Upper lobe of right lung (tissue), 1 donor: ENCODE measurements at regions not wholly inside any gene's neighbourhood (a gene's known extent, or its start where the extent isn't known, plus 50 kb on each side); places are given as distances from the start of the nearest gene placed in this dataset.

Experiments used
- ATAC-seq: fragments of 200-7000 bp; cut with Tn5 transposase; one replicate; pipeline ENCODE4 v1.9.1; 2020; ENCODE audit warnings: mild to moderate bottlenecking, moderate library complexity
- DNase-seq: peaks from one replicate; pipeline ENCODE4 v3.0.0-alpha.2; 2020
- H3K27ac ChIP-seq: fragments of 200-600 bp; one replicate; pipeline ENCODE4 v1.8.0; 2022
- H3K27me3 ChIP-seq: fragments of 200-600 bp; one replicate; pipeline ENCODE4 v1.8.0; 2022; ENCODE audit warnings: mild to moderate bottlenecking
- H3K36me3 ChIP-seq: fragments of 200-600 bp; one replicate; pipeline ENCODE4 v1.8.0; 2022
- H3K4me1 ChIP-seq: fragments of 200-600 bp; one replicate; pipeline ENCODE4 v1.8.0; 2022
- H3K4me3 ChIP-seq: fragments of 200-600 bp; one replicate; pipeline ENCODE4 v1.8.0; 2022; ENCODE audit warnings: mild to moderate bottlenecking
- H3K9me3 ChIP-seq: fragments of 200-600 bp; one replicate; pipeline ENCODE4 v1.8.0; 2022
- CTCF ChIP-seq: fragments of 200-600 bp; IDR thresholded peaks from one replicate; pipeline ENCODE4 v1.8.0; 2022; ENCODE audit warnings: antibody characterized with exemption
- intact Hi-C: fragments of 100-400 bp; cut with DNase I; formaldehyde crosslinking; loops from one replicate; pipeline ENCODE4 v1.11.0; 2022
- donor health status: DM: no; HTN: yes; CAD: no; lungs with severe emphysema.

DNA sequence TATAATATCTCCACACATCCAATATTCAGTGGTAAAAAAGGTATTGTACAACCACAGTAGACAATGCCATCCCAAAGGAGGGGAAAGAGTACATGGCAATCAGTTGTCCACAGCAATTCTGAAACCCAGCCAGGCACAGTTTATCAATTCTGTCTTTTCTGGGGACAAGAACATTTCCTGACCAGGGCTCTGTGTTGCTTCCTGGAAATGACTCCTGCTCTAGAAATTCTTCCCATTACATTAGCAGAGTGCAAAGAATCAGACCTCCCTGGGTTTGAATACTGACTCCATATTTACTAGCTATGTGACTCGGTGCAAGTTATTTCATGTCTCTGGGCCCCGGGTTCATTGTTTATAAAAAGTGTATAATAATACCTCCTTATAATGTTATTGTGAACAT is 220.4 kb upstream of the CFAP20DC start:
- no peak overlapping the region for H3K27ac ChIP-seq
- DNase-seq: no peak
- H3K36me3 ChIP-seq: no peaks in the 10 kb centered on the region
- no peak for TF ChIP-seq CTCF
- H3K4me1 ChIP-seq: no peaks in the 10 kb centered on the region
- no peaks in the 10 kb centered on the region for H3K27me3 ChIP-seq
- H3K9me3 ChIP-seq: no peaks in the 10 kb centered on the region
- ATAC-seq: no peak
- H3K4me3 ChIP-seq: no peak overlapping the region
- intact Hi-C loops: no loop called here

- DNase-seq (no peak), ATAC-seq (no peak)
- H3K4me3 ChIP-seq: no peak overlapping the region
- intact Hi-C loops: no loop called here
- no peaks in the 10 kb centered on the region for H3K9me3 ChIP-seq
- TF ChIP-seq CTCF: no peak
- no peak overlapping the region for H3K27ac ChIP-seq
- no peaks in the 10 kb centered on the region for H3K36me3 ChIP-seq
- no peaks in the 10 kb centered on the region for H3K27me3 ChIP-seq
- no peaks in the 10 kb centered on the region for H3K4me1 ChIP-seq
Observed at GRCh38 chr3:59268170-59268569, 218.3 kb upstream of the CFAP20DC start.

- no peaks in the 10 kb centered on the region for H3K9me3 ChIP-seq
- no peak overlapping the region for H3K4me3 ChIP-seq
- no peak overlapping the region for H3K27ac ChIP-seq
- no peak for TF ChIP-seq CTCF
- DNase-seq (no peak), ATAC-seq (no peak)
- H3K4me1 ChIP-seq: no peaks in the 10 kb centered on the region
- H3K36me3 ChIP-seq: no peaks in the 10 kb centered on the region
- H3K27me3 ChIP-seq: no peaks in the 10 kb centered on the region
- intact Hi-C loops: no loop called here
Observed at GRCh38 chr3:59267021-59267420, 217.2 kb upstream of the CFAP20DC start.

GRCh38 chr3:59266551-59266950 is 216.7 kb upstream of the CFAP20DC start:
- no peak for DNase-seq
- no peak for ATAC-seq
- Histone ChIP-seq H3K36me3 (no peaks in the 10 kb centered on the region), H3K4me1 (no peaks in the 10 kb centered on the region), H3K27ac (no peak overlapping the region), H3K27me3 (no peaks in the 10 kb centered on the region), H3K9me3 (no peaks in the 10 kb centered on the region), H3K4me3 (no peak overlapping the region)
- intact Hi-C loops: no loop called here
- TF ChIP-seq CTCF: no peak

DNA sequence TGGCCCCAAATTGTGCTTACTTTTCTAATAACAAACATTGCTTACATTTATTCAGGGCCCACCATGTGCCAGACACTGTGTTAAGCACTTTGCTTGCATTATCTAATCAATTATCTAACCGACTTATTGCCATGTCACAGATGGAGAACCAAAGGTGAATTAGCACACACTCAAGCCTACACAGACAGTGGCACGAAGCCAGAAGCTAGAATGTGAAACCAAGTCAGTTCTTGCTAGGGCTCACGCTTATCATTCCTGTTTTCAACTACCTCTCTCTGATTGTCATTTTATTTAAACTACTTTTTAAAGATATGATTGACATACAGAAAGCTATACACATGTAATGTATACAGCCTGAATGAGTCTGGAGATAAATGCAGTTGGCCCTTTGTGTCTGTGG is 215.7 kb upstream of the CFAP20DC start:
- TF ChIP-seq CTCF: no peak
- Histone ChIP-seq H3K27me3 (no peaks in the 10 kb centered on the region), H3K4me3 (no peak overlapping the region), H3K36me3 (no peaks in the 10 kb centered on the region), H3K4me1 (no peaks in the 10 kb centered on the region), H3K27ac (no peak overlapping the region), H3K9me3 (no peaks in the 10 kb centered on the region)
- no peak for DNase-seq
- intact Hi-C loops: no loop called here
- ATAC-seq: no peak

GRCh38 chr3:59264366-59264765 is 214.5 kb upstream of the CFAP20DC start:
- no peak for TF ChIP-seq CTCF
- DNase-seq (no peak), ATAC-seq (no peak)
- no peak overlapping the region for H3K27ac ChIP-seq
- H3K36me3 ChIP-seq: no peaks in the 10 kb centered on the region
- intact Hi-C loops: no loop called here
- H3K27me3 ChIP-seq: no peaks in the 10 kb centered on the region
- H3K4me3 ChIP-seq: no peak overlapping the region
- H3K9me3 ChIP-seq: no peaks in the 10 kb centered on the region
- no peaks in the 10 kb centered on the region for H3K4me1 ChIP-seq
